ENCODE measurements at regions not wholly inside any gene's neighbourhood (a gene's known extent, or its start where the extent isn't known, plus 50 kb on each side); places are given as distances from the start of the nearest gene placed in this dataset.

DNA sequence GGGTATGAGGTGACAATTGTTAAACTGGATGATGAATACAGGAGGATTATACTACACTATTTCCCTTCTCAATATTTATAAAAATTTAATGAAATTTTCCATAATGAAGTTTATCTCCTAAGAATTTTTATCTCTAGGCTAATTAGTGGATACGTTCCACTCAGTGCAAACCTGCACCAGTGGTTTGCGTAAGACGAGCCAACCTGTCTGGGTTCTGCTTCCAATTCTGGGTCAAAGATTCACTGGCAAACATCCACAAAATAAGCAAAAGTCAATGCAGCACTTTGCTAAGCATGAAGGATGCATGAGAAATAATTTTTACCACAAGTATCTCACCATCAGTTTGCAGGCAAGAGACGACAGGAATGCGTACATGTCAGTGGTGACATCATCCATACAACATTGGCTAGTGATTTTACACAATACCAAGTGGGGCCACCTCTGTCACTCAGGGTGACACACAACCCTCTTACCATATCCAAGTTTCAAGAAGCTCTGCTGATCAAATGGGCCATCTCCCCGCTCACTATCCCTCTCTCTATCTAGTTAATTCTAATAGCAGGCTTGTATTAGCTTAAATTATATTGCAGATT, 51.7 kb downstream of the FAM50B start:
- no peak for TF ChIP-seq CTCF (tag by site-specific recombination; IDR thresholded peaks at IDR 0.05)
- no peak for TF ChIP-seq ZNF221 (tag by site-specific recombination; IDR thresholded peaks at IDR 0.05; ENCODE audit: borderline replicate concordance)
- no peak for TF ChIP-seq ZNF555 (tag by site-specific recombination; conservative IDR thresholded peaks at IDR 0.05)
- TF ChIP-seq ZNF121 (tag by site-specific recombination; IDR thresholded peaks at IDR 0.05): no peak
- no peak for TF ChIP-seq ZNF132 (tag by site-specific recombination; IDR thresholded peaks at IDR 0.05; ENCODE audit: borderline replicate concordance)
- TF ChIP-seq, protein P1, sequence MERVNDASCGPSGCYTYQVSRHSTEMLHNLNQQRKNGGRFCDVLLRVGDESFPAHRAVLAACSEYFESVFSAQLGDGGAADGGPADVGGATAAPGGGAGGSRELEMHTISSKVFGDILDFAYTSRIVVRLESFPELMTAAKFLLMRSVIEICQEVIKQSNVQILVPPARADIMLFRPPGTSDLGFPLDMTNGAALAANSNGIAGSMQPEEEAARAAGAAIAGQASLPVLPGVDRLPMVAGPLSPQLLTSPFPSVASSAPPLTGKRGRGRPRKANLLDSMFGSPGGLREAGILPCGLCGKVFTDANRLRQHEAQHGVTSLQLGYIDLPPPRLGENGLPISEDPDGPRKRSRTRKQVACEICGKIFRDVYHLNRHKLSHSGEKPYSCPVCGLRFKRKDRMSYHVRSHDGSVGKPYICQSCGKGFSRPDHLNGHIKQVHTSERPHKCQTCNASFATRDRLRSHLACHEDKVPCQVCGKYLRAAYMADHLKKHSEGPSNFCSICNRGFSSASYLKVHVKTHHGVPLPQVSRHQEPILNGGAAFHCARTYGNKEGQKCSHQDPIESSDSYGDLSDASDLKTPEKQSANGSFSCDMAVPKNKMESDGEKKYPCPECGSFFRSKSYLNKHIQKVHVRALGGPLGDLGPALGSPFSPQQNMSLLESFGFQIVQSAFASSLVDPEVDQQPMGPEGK (tag by site-specific recombination; IDR thresholded peaks at IDR 0.05): no peak
- TF ChIP-seq, protein P2, sequence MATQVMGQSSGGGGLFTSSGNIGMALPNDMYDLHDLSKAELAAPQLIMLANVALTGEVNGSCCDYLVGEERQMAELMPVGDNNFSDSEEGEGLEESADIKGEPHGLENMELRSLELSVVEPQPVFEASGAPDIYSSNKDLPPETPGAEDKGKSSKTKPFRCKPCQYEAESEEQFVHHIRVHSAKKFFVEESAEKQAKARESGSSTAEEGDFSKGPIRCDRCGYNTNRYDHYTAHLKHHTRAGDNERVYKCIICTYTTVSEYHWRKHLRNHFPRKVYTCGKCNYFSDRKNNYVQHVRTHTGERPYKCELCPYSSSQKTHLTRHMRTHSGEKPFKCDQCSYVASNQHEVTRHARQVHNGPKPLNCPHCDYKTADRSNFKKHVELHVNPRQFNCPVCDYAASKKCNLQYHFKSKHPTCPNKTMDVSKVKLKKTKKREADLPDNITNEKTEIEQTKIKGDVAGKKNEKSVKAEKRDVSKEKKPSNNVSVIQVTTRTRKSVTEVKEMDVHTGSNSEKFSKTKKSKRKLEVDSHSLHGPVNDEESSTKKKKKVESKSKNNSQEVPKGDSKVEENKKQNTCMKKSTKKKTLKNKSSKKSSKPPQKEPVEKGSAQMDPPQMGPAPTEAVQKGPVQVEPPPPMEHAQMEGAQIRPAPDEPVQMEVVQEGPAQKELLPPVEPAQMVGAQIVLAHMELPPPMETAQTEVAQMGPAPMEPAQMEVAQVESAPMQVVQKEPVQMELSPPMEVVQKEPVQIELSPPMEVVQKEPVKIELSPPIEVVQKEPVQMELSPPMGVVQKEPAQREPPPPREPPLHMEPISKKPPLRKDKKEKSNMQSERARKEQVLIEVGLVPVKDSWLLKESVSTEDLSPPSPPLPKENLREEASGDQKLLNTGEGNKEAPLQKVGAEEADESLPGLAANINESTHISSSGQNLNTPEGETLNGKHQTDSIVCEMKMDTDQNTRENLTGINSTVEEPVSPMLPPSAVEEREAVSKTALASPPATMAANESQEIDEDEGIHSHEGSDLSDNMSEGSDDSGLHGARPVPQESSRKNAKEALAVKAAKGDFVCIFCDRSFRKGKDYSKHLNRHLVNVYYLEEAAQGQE (tag by site-specific recombination; IDR thresholded peaks at IDR 0.05): no peak
- no peak for TF ChIP-seq ZNF785 (tag by site-specific recombination; IDR thresholded peaks at IDR 0.05)
